Gastrocnemius medialis (tissue), 4 donors: ENCODE measurements at regions not wholly inside any gene's neighbourhood (a gene's known extent, or its start where the extent isn't known, plus 50 kb on each side); places are given as distances from the start of the nearest gene placed in this dataset.

Experiments used
- ATAC-seq, 2 donors: fragments of 150-250 bp; one replicate each; pipeline ENCODE4 v1.9.1; 2016
- DNase-seq, 2 donors: peaks; one replicate each; pipeline ENCODE4 v3.0.0-alpha.2; 2019
- H3K27ac ChIP-seq, 4 donors: fragments of 200-600 bp; sonication (generic); 1 replicate in 1 of 4; 2 replicates in 3 of 4; pipeline ENCODE4 v1.5.1; 2016 to 2018; ENCODE audit warnings: mild to moderate bottlenecking in 2 of 4, moderate library complexity in 1 of 4
- H3K27me3 ChIP-seq, 3 donors: fragments of 200-600 bp; sonication (generic) in 2 of 3; 1 replicate in 1 of 3; 2 replicates in 2 of 3; pipeline versions ENCODE4 v1.5.1 to v1.6.0; 2016 to 2019; ENCODE audit warnings: mild to moderate bottlenecking in 1 of 3, moderate library complexity in 1 of 3
- H3K36me3 ChIP-seq, 2 donors: fragments of 200-600 bp; sonication (generic) in 1 of 2; one replicate each; pipeline ENCODE4 v1.5.1; 2017 to 2018
- H3K4me1 ChIP-seq, 2 donors: fragments of 200-600 bp; sonication (generic) in 1 of 2; one replicate each; pipeline ENCODE4 v1.5.1; 2016 to 2017; ENCODE audit warnings: mild to moderate bottlenecking in 2 of 2
- H3K4me3 ChIP-seq, 4 donors: fragments of 200-600 bp; sonication (generic) in 3 of 4; 1 replicate in 1 of 4; 2 replicates in 3 of 4; pipeline ENCODE4 v1.5.1; 2016 to 2019; ENCODE audit warnings: mild to moderate bottlenecking in 2 of 4
- H3K9me3 ChIP-seq, 3 donors: fragments of 200-600 bp; sonication (generic) in 2 of 3; 1 replicate in 1 of 3; 2 replicates in 2 of 3; pipeline ENCODE4 v1.5.1; 2016 to 2019
- POLR2A ChIP-seq, 2 donors: fragments of 450-650 bp; IDR thresholded peaks; one replicate each; pipeline ENCODE4 v1.6.1; 2017; ENCODE audit warnings: antibody characterized with exemption in 2 of 2, mild to moderate bottlenecking in 2 of 2, moderate library complexity in 2 of 2
- in situ Hi-C, 4 donors: fragments of 200-750 bp; cut with MboI; loops; one replicate each; pipeline versions ENCODE4 v1.15.0 to v1.8.0; 2017; ENCODE audit warnings: low sequenced_read_pairs in 4 of 4
- intact Hi-C: fragments of 100-400 bp; cut with DNase I; formaldehyde crosslinking; loops from one replicate; pipeline ENCODE4 v1.15.1; 2023; ENCODE audit warnings: low total_unique reads
- TF ChIP-seq, protein P1 (sequence below), 5 experiments: fragments of 450-650 bp in 3 of 5; fragments of 200-600 bp in 2 of 5; sonication (generic) in 2 of 5; IDR thresholded peaks in 4 of 5; conservative IDR thresholded peaks in 1 of 5; 1 replicate in 4 of 5; 2 replicates in 1 of 5; pipeline ENCODE4 v1.5.1; 2016 to 2019; ENCODE audit warnings: antibody characterized with exemption in 5 of 5, mild to moderate bottlenecking in 3 of 5, moderate library complexity in 3 of 5

- Histone ChIP-seq H3K27ac (no peak overlapping the region), H3K27me3 (no peaks in the 10 kb centered on the region), H3K4me3 (no peak overlapping the region), H3K4me1 (no peaks in the 10 kb centered on the region), H3K36me3 (no peaks in the 10 kb centered on the region), H3K9me3 (no peaks in the 10 kb centered on the region)
- TF ChIP-seq POLR2A (IDR thresholded peaks at IDR 0.05), result no peak
- TF ChIP-seq, protein P1, sequence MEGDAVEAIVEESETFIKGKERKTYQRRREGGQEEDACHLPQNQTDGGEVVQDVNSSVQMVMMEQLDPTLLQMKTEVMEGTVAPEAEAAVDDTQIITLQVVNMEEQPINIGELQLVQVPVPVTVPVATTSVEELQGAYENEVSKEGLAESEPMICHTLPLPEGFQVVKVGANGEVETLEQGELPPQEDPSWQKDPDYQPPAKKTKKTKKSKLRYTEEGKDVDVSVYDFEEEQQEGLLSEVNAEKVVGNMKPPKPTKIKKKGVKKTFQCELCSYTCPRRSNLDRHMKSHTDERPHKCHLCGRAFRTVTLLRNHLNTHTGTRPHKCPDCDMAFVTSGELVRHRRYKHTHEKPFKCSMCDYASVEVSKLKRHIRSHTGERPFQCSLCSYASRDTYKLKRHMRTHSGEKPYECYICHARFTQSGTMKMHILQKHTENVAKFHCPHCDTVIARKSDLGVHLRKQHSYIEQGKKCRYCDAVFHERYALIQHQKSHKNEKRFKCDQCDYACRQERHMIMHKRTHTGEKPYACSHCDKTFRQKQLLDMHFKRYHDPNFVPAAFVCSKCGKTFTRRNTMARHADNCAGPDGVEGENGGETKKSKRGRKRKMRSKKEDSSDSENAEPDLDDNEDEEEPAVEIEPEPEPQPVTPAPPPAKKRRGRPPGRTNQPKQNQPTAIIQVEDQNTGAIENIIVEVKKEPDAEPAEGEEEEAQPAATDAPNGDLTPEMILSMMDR (IDR thresholded peaks at IDR 0.05 in 4 of 5, conservative IDR thresholded peaks at IDR 0.05 in 1 of 5), result no peak
- no peak for ATAC-seq
- no peak for DNase-seq
- intact Hi-C loops, result no loop called here
- in situ Hi-C loops, result no loop called here
These were observed 67.0 kb upstream of the HMX1 start for GRCh38 chr4:8938623-8939022.

DNA sequence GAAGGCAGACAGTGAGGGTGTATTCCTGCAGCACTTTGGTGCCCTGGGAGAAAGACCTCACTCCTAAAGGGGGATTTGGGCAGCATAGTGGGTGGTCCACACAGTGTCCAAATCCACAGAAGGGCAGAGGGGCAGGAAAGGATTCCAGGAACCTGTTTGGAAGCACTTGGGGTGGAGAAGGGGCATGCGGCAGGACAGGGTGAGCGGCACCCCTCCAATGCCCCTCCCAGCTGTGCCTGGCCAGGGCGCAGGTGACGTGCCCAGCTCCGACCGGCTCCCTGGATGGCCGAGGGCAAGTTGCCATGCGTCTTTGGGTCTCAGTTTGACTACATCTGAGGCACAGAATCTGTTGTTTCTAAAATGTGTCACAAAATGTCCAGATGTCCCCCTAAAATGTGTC is 66.5 kb upstream of the HMX1 start:
- in situ Hi-C loops, result no loop called here
- ATAC-seq, result no peak
- Histone ChIP-seq H3K9me3 (no peaks in the 10 kb centered on the region), H3K36me3 (no peaks in the 10 kb centered on the region), H3K27me3 (no peaks in the 10 kb centered on the region), H3K4me1 (no peaks in the 10 kb centered on the region), H3K4me3 (no peak overlapping the region), H3K27ac (no peak overlapping the region)
- TF ChIP-seq, protein P1 (IDR thresholded peaks at IDR 0.05 in 4 of 5, conservative IDR thresholded peaks at IDR 0.05 in 1 of 5), result no peak
- TF ChIP-seq POLR2A (IDR thresholded peaks at IDR 0.05), result no peak
- intact Hi-C loops, result no loop called here
- no peak for DNase-seq

GRCh38 chr4:8932884-8933283 is 61.2 kb upstream of the HMX1 start:
- ATAC-seq (no peak), DNase-seq (no peak)
- no peak overlapping the region for H3K27ac ChIP-seq
- TF ChIP-seq, protein P1 (IDR thresholded peaks at IDR 0.05 in 4 of 5, conservative IDR thresholded peaks at IDR 0.05 in 1 of 5), result no peak
- TF ChIP-seq POLR2A (IDR thresholded peaks at IDR 0.05), result no peak
- in situ Hi-C loops (no loop called here), intact Hi-C loops (no loop called here)
- no peaks in the 10 kb centered on the region for H3K36me3 ChIP-seq
- H3K4me1 ChIP-seq, result no peaks in the 10 kb centered on the region
- no peaks in the 10 kb centered on the region for H3K27me3 ChIP-seq
- no peaks in the 10 kb centered on the region for H3K9me3 ChIP-seq
- no peak overlapping the region for H3K4me3 ChIP-seq

- in situ Hi-C loops (no loop called here), intact Hi-C loops (no loop called here)
- Histone ChIP-seq H3K4me3 (no peak overlapping the region), H3K36me3 (no peaks in the 10 kb centered on the region), H3K9me3 (no peaks in the 10 kb centered on the region), H3K27ac (no peak overlapping the region), H3K27me3 (peaks cover 0 to 3% (median 0%) of the 10 kb centered on the region in 3 donors), H3K4me1 (no peaks in the 10 kb centered on the region)
- ATAC-seq (no peak), DNase-seq (no peak)
- no peak for TF ChIP-seq POLR2A (IDR thresholded peaks at IDR 0.05)
- TF ChIP-seq, protein P1 (IDR thresholded peaks at IDR 0.05 in 4 of 5, conservative IDR thresholded peaks at IDR 0.05 in 1 of 5), result no peak
These were observed 56.4 kb upstream of the HMX1 start for GRCh38 chr4:8928074-8928473.

- TF ChIP-seq POLR2A (IDR thresholded peaks at IDR 0.05), result no peak
- TF ChIP-seq, protein P1 (IDR thresholded peaks at IDR 0.05 in 4 of 5, conservative IDR thresholded peaks at IDR 0.05 in 1 of 5), result no peak
- Histone ChIP-seq H3K4me3 (no peak overlapping the region), H3K9me3 (no peaks in the 10 kb centered on the region), H3K36me3 (no peaks in the 10 kb centered on the region), H3K27me3 (peaks cover 0 to 3% (median 0%) of the 10 kb centered on the region in 3 donors), H3K27ac (no peak overlapping the region), H3K4me1 (no peaks in the 10 kb centered on the region)
- DNase-seq, result no peak
- in situ Hi-C loops, result no loop called here
- intact Hi-C loops, result no loop called here
- ATAC-seq, result no peak
These were observed 50.8 kb upstream of the HMX1 start for GRCh38 chr4:8922481-8922880.
